SK-N-SH (cell line): ENCODE measurements at regions not wholly inside any gene's neighbourhood (a gene's known extent, or its start where the extent isn't known, plus 50 kb on each side); places are given as distances from the start of the nearest gene placed in this dataset.

Source experiments
- CTCF ChIA-PET: fragments of 300-600, 350-600 bp; formaldehyde crosslinking; extraction: SDS; loops from one replicate; lab custom pipeline; 2021; lab: Yijun Ruan, JAX
- POLR2A ChIA-PET: fragments of 350-600 bp; sonication (Branson Sonifier 250); formaldehyde crosslinking; extraction: SDS; loops from one replicate; lab custom pipeline; 2020; ENCODE audit warnings: antibody characterized with exemption, inconsistent platforms; lab: Yijun Ruan, JAX
- DNase-seq: peaks from one replicate; pipeline ENCODE4 v3.0.0; 2012
- H2AFZ ChIP-seq: fragments of 200-600 bp; sonication (generic); 2 replicates; pipeline ENCODE4 v1.8.1; 2016; ENCODE audit warnings: antibody characterized with exemption, mild to moderate bottlenecking, low read depth
- H3F3A ChIP-seq: fragments of 200-600 bp; sonication (generic); replicated peaks from 2 replicates; pipeline ENCODE3; 2016; ENCODE audit warnings: antibody characterized with exemption, mild to moderate bottlenecking; ENCODE audit not compliant: insufficient read depth
- H3K27ac ChIP-seq, 2 experiments: fragments of 200-500 bp in 1 of 2; fragments of 200-600 bp in 1 of 2; sonication (Bioruptor generic) in 1 of 2; sonication (generic), shearing (Covaris generic) in 1 of 2; 2 replicates each; pipeline versions ENCODE4 v1.5.1 to v1.6.1; 2014 to 2016; ENCODE audit warnings: low read depth in 2 of 2, inconsistent platforms in 1 of 2, low read length in 1 of 2, mild to moderate bottlenecking in 1 of 2, mixed read lengths in 1 of 2
- H3K27me3 ChIP-seq: fragments of 200-600 bp; sonication (generic), shearing (Covaris generic); 2 replicates; pipeline ENCODE4 v1.6.1; 2016; ENCODE audit warnings: mixed run types; ENCODE audit not compliant: insufficient read depth
- H3K36me3 ChIP-seq, 2 experiments: fragments of 200-500 bp in 1 of 2; fragments of 200-600 bp in 1 of 2; sonication (Bioruptor generic) in 1 of 2; sonication (generic) in 1 of 2; replicated peaks in 1 of 2; 2 replicates each; pipeline versions ENCODE3 to v1.5.1; 2014 to 2016; ENCODE audit warnings: low read length in 1 of 2, mild to moderate bottlenecking in 1 of 2; ENCODE audit not compliant: insufficient read depth in 2 of 2, control insufficient read depth in 1 of 2
- H3K4me1 ChIP-seq, 2 experiments: fragments of 200-500 bp in 1 of 2; fragments of 200-600 bp in 1 of 2; sonication (Bioruptor generic) in 1 of 2; sonication (generic), shearing (Covaris generic) in 1 of 2; 2 replicates each; pipeline versions ENCODE4 v1.5.1 to v1.6.1; 2014 to 2016; ENCODE audit warnings: low read depth in 1 of 2, low read length in 1 of 2, mixed run types in 1 of 2; ENCODE audit not compliant: insufficient read depth in 2 of 2, control insufficient read depth in 1 of 2
- H3K4me2 ChIP-seq: fragments of 200-600 bp; sonication (generic), shearing (Covaris generic); 2 replicates; pipeline ENCODE4 v1.6.1; 2017; ENCODE audit warnings: mixed run types
- H3K4me3 ChIP-seq, 2 experiments: fragments of 200-500 bp in 1 of 2; fragments of 200-600 bp in 1 of 2; sonication (Bioruptor generic) in 1 of 2; sonication (generic), shearing (Covaris generic) in 1 of 2; 2 replicates each; pipeline versions ENCODE4 v1.5.1 to v1.8.1; 2014 to 2016; ENCODE audit warnings: low read depth in 2 of 2, inconsistent platforms in 1 of 2, low read length in 1 of 2, mild to moderate bottlenecking in 1 of 2, mixed read lengths in 1 of 2, moderate library complexity in 1 of 2
- H3K79me2 ChIP-seq: fragments of 200-600 bp; sonication (generic); 2 replicates; pipeline ENCODE4 v1.8.1; 2017; ENCODE audit warnings: mild to moderate bottlenecking; ENCODE audit not compliant: insufficient read depth
- H3K9ac ChIP-seq: fragments of 200-600 bp; sonication (generic); 2 replicates; pipeline ENCODE4 v1.6.1; 2017; ENCODE audit warnings: mixed run types
- H3K9me2 ChIP-seq: fragments of 200-600 bp; sonication (generic); 2 replicates; pipeline ENCODE4 v1.6.1; 2017; ENCODE audit warnings: mixed run types
- H3K9me3 ChIP-seq: fragments of 200-600 bp; sonication (generic); 2 replicates; pipeline ENCODE4 v1.6.1; 2017; ENCODE audit warnings: mixed run types, mild to moderate bottlenecking, moderate library complexity
- H4K20me1 ChIP-seq: fragments of 200-600 bp; sonication (generic); 2 replicates; pipeline ENCODE4 v1.6.1; 2017; ENCODE audit warnings: mild to moderate bottlenecking, mixed run types; ENCODE audit not compliant: insufficient read depth
- EP300 ChIP-seq, 2 experiments: IDR thresholded peaks; 2 replicates each; pipeline versions ENCODE4 v1.4.0 to v1.6.1; 2012; ENCODE audit warnings: borderline replicate concordance in 1 of 2, low read depth in 1 of 2, low read length in 1 of 2
- FOSL2 ChIP-seq: IDR thresholded peaks from 2 replicates; pipeline ENCODE4 v1.4.0; 2012; ENCODE audit warnings: low read depth, mild to moderate bottlenecking, moderate library complexity, borderline replicate concordance
- FOXJ3 ChIP-seq: sonication (generic); formaldehyde crosslinking; IDR thresholded peaks from 2 replicates; pipeline ENCODE4 v1.5.1; 2020; ENCODE audit warnings: mild to moderate bottlenecking, missing genetic modification reagents
- GATA2 ChIP-seq: sonication (generic); formaldehyde crosslinking; IDR thresholded peaks from 2 replicates; pipeline ENCODE4 v1.5.0; 2020; ENCODE audit warnings: mild to moderate bottlenecking, missing genetic modification reagents
- MEF2A ChIP-seq: IDR thresholded peaks from 2 replicates; pipeline ENCODE4 v1.4.0; 2012; ENCODE audit warnings: low read depth, borderline replicate concordance
- NFIC ChIP-seq: IDR thresholded peaks from 2 replicates; pipeline ENCODE4 v1.4.0; 2012; ENCODE audit warnings: borderline replicate concordance
- POLR2AphosphoS5 ChIP-seq: IDR thresholded peaks from 2 replicates; pipeline ENCODE4 v1.6.1; 2012; ENCODE audit warnings: low read depth, low read length
- RFX5 ChIP-seq: IDR thresholded peaks from 2 replicates; pipeline ENCODE4 v1.6.1; 2012; ENCODE audit warnings: mild to moderate bottlenecking, improper control_type of control experiment, low read length
- RXRA ChIP-seq: IDR thresholded peaks from 2 replicates; pipeline ENCODE4 v1.4.0; 2012; ENCODE audit warnings: low read depth, mild to moderate bottlenecking, borderline replicate concordance
- SIN3A ChIP-seq: IDR thresholded peaks from 2 replicates; pipeline ENCODE4 v1.6.1; 2012; ENCODE audit warnings: low read depth, mild to moderate bottlenecking, low read length, moderate library complexity, borderline replicate concordance
- SMC3 ChIP-seq: IDR thresholded peaks from 2 replicates; pipeline ENCODE4 v1.6.1; 2012; ENCODE audit warnings: low read depth, low read length, improper control_type of control experiment
- TAF1 ChIP-seq: IDR thresholded peaks from 2 replicates; pipeline ENCODE4 v1.6.1; 2012; ENCODE audit warnings: low read depth, mild to moderate bottlenecking, low read length, moderate library complexity, borderline replicate concordance
- TCF12 ChIP-seq: IDR thresholded peaks from 2 replicates; pipeline ENCODE4 v1.4.0; 2012
- TEAD4 ChIP-seq: IDR thresholded peaks from 2 replicates; pipeline ENCODE4 v1.4.0; 2012; ENCODE audit warnings: mild to moderate bottlenecking, borderline replicate concordance; ENCODE audit not compliant: insufficient read depth
- WGBS: methylation state at CpG from one replicate; pipeline ENCODE4 v1.1.6; 2017; ENCODE audit warnings: low lambda C conversion rate; 5-methylcytosine and 5-hydroxymethylcytosine counted together
- TF ChIP-seq, protein P1 (sequence below): fragments of 150-350 bp; IDR thresholded peaks from 2 replicates; pipeline ENCODE4 v1.6.1; 2016; ENCODE audit warnings: mild to moderate bottlenecking, low read depth, low read length
- TF ChIP-seq, protein P2 (sequence below): IDR thresholded peaks from 2 replicates; pipeline ENCODE4; 2012
- TF ChIP-seq, protein P3 (sequence below): fragments of 200-600 bp; sonication (generic); IDR thresholded peaks from 2 replicates; pipeline ENCODE4 v1.6.1; 2017; ENCODE audit warnings: antibody characterized with exemption, mild to moderate bottlenecking, moderate library complexity

DNA sequence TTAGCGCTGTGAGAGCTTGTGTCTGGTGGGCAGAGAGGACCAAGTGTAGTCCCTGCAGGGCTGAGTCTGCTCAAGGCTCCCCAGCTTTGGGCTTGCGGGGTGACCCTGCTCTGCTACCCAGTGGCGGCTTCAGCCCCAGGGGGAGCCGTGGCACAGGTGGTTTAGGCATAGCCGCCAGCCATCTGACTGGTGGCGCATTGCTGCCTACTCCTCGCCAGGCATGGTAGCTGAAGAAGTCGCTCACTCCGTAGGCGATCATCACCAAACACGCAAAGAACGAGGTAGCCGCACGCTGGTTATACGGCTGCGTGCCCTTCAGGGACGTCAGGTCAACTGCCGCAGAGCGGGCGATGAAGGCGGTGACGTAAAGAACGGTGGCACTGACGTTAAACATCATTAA is 180.7 kb upstream of the DIPK2B start:
- no peak overlapping the region for H3K9ac ChIP-seq
- H2AFZ ChIP-seq, result no peak overlapping the region
- WGBS, result 76% methylated on average over 22 of the region's 24 CpGs
- no peaks in the 10 kb centered on the region for H3K4me1 ChIP-seq
- no peaks in the 10 kb centered on the region for H3K9me3 ChIP-seq
- H3K27ac ChIP-seq, result no peak overlapping the region
- no peaks in the 10 kb centered on the region for H3K27me3 ChIP-seq
- DNase-seq, result no peak
- H3K9me2 ChIP-seq, result no peaks in the 10 kb centered on the region
- H4K20me1 ChIP-seq, result no peaks in the 10 kb centered on the region
- H3K79me2 ChIP-seq, result no peaks in the 10 kb centered on the region
- H3K36me3 ChIP-seq, result no peaks in the 10 kb centered on the region
- ChIA-PET POLR2A (no interaction called here), CTCF (no interaction called here)
- H3F3A ChIP-seq, result no peaks in the 10 kb centered on the region
- H3K4me2 ChIP-seq, result no peak overlapping the region
- H3K4me3 ChIP-seq, result no peak overlapping the region
- TF ChIP-seq FOSL2 (no peak), FOXJ3 (CRISPR knock-in tag) (no peak), TEAD4 (no peak), MEF2A (no peak), NFIC (no peak), RXRA (no peak), TCF12 (no peak), SIN3A (no peak), POLR2AphosphoS5 (no peak), TAF1 (no peak), RFX5 (no peak), SMC3 (no peak)
- TF ChIP-seq, protein P1, sequence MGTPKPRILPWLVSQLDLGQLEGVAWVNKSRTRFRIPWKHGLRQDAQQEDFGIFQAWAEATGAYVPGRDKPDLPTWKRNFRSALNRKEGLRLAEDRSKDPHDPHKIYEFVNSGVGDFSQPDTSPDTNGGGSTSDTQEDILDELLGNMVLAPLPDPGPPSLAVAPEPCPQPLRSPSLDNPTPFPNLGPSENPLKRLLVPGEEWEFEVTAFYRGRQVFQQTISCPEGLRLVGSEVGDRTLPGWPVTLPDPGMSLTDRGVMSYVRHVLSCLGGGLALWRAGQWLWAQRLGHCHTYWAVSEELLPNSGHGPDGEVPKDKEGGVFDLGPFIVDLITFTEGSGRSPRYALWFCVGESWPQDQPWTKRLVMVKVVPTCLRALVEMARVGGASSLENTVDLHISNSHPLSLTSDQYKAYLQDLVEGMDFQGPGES, result no peak
- TF ChIP-seq, protein P2, sequence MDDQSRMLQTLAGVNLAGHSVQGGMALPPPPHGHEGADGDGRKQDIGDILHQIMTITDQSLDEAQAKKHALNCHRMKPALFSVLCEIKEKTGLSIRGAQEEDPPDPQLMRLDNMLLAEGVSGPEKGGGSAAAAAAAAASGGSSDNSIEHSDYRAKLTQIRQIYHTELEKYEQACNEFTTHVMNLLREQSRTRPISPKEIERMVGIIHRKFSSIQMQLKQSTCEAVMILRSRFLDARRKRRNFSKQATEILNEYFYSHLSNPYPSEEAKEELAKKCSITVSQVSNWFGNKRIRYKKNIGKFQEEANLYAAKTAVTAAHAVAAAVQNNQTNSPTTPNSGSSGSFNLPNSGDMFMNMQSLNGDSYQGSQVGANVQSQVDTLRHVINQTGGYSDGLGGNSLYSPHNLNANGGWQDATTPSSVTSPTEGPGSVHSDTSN, result no peak
- TF ChIP-seq, protein P3, sequence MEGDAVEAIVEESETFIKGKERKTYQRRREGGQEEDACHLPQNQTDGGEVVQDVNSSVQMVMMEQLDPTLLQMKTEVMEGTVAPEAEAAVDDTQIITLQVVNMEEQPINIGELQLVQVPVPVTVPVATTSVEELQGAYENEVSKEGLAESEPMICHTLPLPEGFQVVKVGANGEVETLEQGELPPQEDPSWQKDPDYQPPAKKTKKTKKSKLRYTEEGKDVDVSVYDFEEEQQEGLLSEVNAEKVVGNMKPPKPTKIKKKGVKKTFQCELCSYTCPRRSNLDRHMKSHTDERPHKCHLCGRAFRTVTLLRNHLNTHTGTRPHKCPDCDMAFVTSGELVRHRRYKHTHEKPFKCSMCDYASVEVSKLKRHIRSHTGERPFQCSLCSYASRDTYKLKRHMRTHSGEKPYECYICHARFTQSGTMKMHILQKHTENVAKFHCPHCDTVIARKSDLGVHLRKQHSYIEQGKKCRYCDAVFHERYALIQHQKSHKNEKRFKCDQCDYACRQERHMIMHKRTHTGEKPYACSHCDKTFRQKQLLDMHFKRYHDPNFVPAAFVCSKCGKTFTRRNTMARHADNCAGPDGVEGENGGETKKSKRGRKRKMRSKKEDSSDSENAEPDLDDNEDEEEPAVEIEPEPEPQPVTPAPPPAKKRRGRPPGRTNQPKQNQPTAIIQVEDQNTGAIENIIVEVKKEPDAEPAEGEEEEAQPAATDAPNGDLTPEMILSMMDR, result no peak

DNA sequence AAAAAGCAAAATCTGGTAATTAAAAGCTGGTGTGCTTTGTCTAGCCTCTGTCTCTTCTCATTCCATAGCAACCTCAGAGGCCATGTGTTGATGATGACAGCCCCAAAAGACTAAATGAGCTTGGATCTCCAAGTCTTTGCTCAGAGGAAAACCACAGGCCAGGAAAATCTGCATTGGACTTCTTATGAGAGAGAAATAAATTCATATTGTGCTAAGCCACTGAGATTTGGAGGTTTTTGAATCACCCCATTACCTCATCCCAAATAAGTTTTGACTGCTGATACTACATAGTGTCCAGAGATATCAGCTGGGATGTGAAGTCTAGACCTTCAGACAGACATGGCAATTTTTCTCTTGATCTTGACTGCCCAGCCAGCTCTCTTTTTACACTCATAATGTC is 178.6 kb upstream of the DIPK2B start:
- H3K27me3 ChIP-seq, result no peaks in the 10 kb centered on the region
- no peaks in the 10 kb centered on the region for H3K9me2 ChIP-seq
- no peaks in the 10 kb centered on the region for H3K4me1 ChIP-seq
- H3K79me2 ChIP-seq, result no peaks in the 10 kb centered on the region
- H3K9ac ChIP-seq, result no peak overlapping the region
- H3F3A ChIP-seq, result no peaks in the 10 kb centered on the region
- H3K9me3 ChIP-seq, result no peaks in the 10 kb centered on the region
- CTCF ChIA-PET, result no interaction called here
- no peak overlapping the region for H2AFZ ChIP-seq
- POLR2A ChIA-PET, result no interaction called here
- H3K36me3 ChIP-seq, result no peaks in the 10 kb centered on the region
- no peak overlapping the region for H3K4me3 ChIP-seq
- DNase-seq, result no peak
- no peak overlapping the region for H3K27ac ChIP-seq
- H3K4me2 ChIP-seq, result no peak overlapping the region
- TF ChIP-seq SMC3 (no peak), EP300 (IDR thresholded peaks at IDR 0.05; ENCODE audit: borderline replicate concordance in 1 of 2, low read depth in 1 of 2, low read length in 1 of 2) (no peak), GATA2 (CRISPR knock-in tag) (no peak)
- H4K20me1 ChIP-seq, result no peaks in the 10 kb centered on the region
